ENCODE measurements at regions not wholly inside any gene's neighbourhood (a gene's known extent, or its start where the extent isn't known, plus 50 kb on each side); places are given as distances from the start of the nearest gene placed in this dataset.

- TF ChIP-seq, protein P1, sequence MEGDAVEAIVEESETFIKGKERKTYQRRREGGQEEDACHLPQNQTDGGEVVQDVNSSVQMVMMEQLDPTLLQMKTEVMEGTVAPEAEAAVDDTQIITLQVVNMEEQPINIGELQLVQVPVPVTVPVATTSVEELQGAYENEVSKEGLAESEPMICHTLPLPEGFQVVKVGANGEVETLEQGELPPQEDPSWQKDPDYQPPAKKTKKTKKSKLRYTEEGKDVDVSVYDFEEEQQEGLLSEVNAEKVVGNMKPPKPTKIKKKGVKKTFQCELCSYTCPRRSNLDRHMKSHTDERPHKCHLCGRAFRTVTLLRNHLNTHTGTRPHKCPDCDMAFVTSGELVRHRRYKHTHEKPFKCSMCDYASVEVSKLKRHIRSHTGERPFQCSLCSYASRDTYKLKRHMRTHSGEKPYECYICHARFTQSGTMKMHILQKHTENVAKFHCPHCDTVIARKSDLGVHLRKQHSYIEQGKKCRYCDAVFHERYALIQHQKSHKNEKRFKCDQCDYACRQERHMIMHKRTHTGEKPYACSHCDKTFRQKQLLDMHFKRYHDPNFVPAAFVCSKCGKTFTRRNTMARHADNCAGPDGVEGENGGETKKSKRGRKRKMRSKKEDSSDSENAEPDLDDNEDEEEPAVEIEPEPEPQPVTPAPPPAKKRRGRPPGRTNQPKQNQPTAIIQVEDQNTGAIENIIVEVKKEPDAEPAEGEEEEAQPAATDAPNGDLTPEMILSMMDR (IDR thresholded peaks at IDR 0.05), result no peak
- no peak for TF ChIP-seq POLR2A (IDR thresholded peaks at IDR 0.05)
Observed at GRCh38 chr1:60958001-60958400, 124.4 kb upstream of the NFIA start.

All from thyroid gland (tissue), 4 donors.